ENCODE measurements at regions not wholly inside any gene's neighbourhood (a gene's known extent, or its start where the extent isn't known, plus 50 kb on each side); places are given as distances from the start of the nearest gene placed in this dataset.

DNA sequence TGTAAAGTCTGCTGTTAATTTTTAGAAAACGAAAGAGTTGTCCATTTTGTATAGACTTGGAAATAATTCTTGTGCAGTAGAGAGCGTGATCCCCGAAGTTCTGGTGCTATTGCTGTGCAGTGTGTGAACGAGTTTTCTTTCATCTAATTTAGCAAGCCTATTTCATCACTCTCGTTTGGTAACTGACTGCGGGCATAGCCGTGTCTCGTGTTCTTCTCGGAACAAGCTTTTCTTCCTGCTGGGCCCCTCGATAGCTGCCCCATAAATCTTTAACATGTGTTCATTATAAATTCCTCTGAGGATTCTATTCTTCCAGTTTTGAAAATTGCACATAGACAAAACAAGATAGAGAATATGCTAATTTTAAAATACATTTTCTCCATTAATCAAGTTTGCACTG lies 622.0 kb upstream of the PFKP start:
- H3K36me3 ChIP-seq (ENCODE audit: low read depth, missing control alignments), result no peaks in the 10 kb centered on the region
- H3K4me1 ChIP-seq, result no peaks in the 10 kb centered on the region
- no peak overlapping the region for H3K4me3 ChIP-seq
- intact Hi-C loops (cut with DNase I; ENCODE audit: low total_unique reads), result no loop called here
- H3K27ac ChIP-seq, result no peak overlapping the region
- no peaks in the 10 kb centered on the region for H3K9me3 ChIP-seq
- no peaks in the 10 kb centered on the region for H3K27me3 ChIP-seq
- WGBS, 2 donors, result 60 to 71% methylated on average over 10 of the region's 10 CpGs
- no peak for DNase-seq
- TF ChIP-seq POLR2A (IDR thresholded peaks at IDR 0.05), result no peak
- TF ChIP-seq, protein P1, sequence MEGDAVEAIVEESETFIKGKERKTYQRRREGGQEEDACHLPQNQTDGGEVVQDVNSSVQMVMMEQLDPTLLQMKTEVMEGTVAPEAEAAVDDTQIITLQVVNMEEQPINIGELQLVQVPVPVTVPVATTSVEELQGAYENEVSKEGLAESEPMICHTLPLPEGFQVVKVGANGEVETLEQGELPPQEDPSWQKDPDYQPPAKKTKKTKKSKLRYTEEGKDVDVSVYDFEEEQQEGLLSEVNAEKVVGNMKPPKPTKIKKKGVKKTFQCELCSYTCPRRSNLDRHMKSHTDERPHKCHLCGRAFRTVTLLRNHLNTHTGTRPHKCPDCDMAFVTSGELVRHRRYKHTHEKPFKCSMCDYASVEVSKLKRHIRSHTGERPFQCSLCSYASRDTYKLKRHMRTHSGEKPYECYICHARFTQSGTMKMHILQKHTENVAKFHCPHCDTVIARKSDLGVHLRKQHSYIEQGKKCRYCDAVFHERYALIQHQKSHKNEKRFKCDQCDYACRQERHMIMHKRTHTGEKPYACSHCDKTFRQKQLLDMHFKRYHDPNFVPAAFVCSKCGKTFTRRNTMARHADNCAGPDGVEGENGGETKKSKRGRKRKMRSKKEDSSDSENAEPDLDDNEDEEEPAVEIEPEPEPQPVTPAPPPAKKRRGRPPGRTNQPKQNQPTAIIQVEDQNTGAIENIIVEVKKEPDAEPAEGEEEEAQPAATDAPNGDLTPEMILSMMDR (IDR thresholded peaks at IDR 0.05), result no peak

DNA sequence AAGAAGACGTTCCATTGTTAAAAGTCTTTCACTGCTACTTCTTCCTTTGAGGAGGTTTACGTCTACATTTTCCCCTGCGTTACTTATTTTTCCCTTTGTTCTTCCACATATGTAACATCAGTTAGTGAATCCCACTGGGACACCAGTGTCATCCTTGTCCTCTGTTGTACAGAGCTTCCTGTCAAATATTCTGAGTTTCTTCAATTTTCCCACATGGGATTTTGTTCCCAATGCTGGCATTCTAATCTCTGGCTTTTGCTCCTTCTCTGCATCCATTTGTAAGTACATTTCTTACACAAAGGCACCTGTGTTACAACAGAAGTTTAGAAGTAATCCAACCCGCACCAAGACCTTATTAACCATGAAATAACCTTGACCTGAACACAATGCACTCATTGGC lies 627.4 kb upstream of the PFKP start:
- 64 to 83% methylated on average over 4 of the region's 4 CpGs for WGBS, 2 donors
- Histone ChIP-seq H3K9me3 (no peaks in the 10 kb centered on the region), H3K27ac (no peak overlapping the region), H3K4me3 (no peak overlapping the region), H3K36me3 (ENCODE audit: low read depth, missing control alignments) (no peaks in the 10 kb centered on the region), H3K27me3 (no peaks in the 10 kb centered on the region), H3K4me1 (no peaks in the 10 kb centered on the region)
- DNase-seq, result no peak
- intact Hi-C loops (cut with DNase I; ENCODE audit: low total_unique reads), result no loop called here
- TF ChIP-seq, protein P1 (IDR thresholded peaks at IDR 0.05), result no peak
- no peak for TF ChIP-seq POLR2A (IDR thresholded peaks at IDR 0.05)

DNA sequence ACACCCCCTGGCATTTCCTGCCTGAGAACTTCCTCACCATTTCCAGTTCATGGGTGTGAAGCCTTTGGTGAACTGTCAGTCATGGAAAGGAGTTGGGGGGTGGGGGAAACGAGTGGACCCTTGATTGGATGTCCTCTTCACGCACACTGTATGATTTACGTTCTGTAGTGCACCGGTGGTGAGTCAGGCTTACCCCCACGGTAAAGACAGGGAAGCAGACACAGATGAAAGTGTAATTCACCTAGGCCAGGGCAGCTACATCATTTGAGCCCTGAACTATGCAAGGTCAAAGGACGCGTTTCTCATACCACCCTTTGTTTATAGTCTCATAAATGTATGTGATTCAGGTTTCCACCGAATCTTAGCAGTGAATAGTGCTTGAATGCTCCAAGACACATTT lies 628.3 kb upstream of the PFKP start:
- H3K36me3 ChIP-seq (ENCODE audit: low read depth, missing control alignments), result no peaks in the 10 kb centered on the region
- intact Hi-C loops (cut with DNase I; ENCODE audit: low total_unique reads), result no loop called here
- H3K9me3 ChIP-seq, result no peaks in the 10 kb centered on the region
- no peak overlapping the region for H3K27ac ChIP-seq
- no peaks in the 10 kb centered on the region for H3K4me1 ChIP-seq
- no peak for DNase-seq
- H3K4me3 ChIP-seq, result no peak overlapping the region
- WGBS, 2 donors, result 60% methylated on average over 8 of the region's 8 CpGs
- H3K27me3 ChIP-seq, result no peaks in the 10 kb centered on the region
- TF ChIP-seq, protein P1 (IDR thresholded peaks at IDR 0.05), result no peak
- no peak for TF ChIP-seq POLR2A (IDR thresholded peaks at IDR 0.05)

DNA sequence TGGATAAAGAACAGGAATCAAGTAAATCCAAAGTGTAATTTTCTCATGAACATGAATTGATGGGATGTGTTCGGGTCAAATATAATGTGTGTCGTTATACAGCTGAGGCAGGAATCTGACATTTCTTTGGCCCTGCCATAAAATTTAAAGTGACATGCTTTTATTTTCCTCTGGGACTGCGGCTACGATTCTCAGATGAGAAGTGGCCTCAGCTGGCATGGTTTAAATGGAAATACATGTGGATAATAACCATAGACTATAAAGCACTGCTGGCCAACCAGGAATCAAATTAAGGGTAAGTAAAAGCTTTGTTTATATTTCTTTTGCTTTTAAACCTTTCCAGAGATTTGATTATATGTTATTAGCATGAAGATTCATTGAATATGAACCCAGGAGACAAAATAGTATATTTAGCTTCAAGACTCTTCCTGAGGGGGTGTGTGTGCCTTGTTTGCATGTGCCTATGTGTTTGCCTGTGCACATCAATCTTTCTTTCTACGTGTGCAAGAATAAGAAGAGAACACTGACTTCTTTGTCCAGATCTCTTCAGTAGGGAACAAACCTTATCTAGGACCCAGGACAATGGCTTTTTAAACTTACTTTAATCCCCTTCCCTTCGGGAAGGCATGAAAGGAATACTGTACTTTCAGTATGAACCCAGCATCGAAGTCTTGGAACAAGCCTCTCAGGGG lies 629.0 kb upstream of the PFKP start:
- 75 to 79% methylated on average over 7 of the region's 7 CpGs for WGBS, 2 donors
- intact Hi-C loops (cut with DNase I; ENCODE audit: low total_unique reads), result no loop called here
- Histone ChIP-seq H3K27ac (no peak overlapping the region), H3K36me3 (ENCODE audit: low read depth, missing control alignments) (no peaks in the 10 kb centered on the region), H3K9me3 (no peaks in the 10 kb centered on the region), H3K27me3 (no peaks in the 10 kb centered on the region), H3K4me3 (no peak overlapping the region), H3K4me1 (no peaks in the 10 kb centered on the region)
- TF ChIP-seq POLR2A (IDR thresholded peaks at IDR 0.05), result no peak
- TF ChIP-seq, protein P1 (IDR thresholded peaks at IDR 0.05), result no peak
- DNase-seq, result no peak

DNA sequence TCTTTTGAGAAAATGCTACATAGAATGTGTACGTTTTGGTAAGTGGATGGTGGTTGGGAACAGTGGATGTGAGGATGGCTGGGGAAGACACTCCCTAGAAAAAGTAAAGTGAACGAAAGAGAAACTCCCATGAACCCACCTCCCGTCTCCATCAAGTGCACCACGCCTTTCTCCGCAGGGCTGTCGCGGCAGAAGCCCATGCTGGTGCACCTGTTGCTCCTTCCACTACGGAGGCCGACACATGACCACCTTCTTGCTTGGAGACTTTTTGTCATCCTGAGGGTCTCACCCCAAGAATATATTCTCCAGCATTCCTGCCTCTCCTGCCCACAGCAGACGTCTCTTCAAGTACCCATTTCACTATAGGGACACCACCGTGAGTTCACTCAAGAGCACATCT lies 630.4 kb upstream of the PFKP start:
- no peak for DNase-seq
- no peaks in the 10 kb centered on the region for H3K9me3 ChIP-seq
- TF ChIP-seq, protein P1 (IDR thresholded peaks at IDR 0.05), result no peak
- no peak for TF ChIP-seq POLR2A (IDR thresholded peaks at IDR 0.05)
- intact Hi-C loops (cut with DNase I; ENCODE audit: low total_unique reads), result no loop called here
- H3K4me1 ChIP-seq, result no peaks in the 10 kb centered on the region
- H3K4me3 ChIP-seq, result no peak overlapping the region
- no peak overlapping the region for H3K27ac ChIP-seq
- H3K27me3 ChIP-seq, result no peaks in the 10 kb centered on the region
- 64 to 76% methylated on average over 11 of the region's 11 CpGs for WGBS, 2 donors
- H3K36me3 ChIP-seq (ENCODE audit: low read depth, missing control alignments), result no peaks in the 10 kb centered on the region
